Left renal pelvis (tissue), 4 donors: ENCODE measurements at regions not wholly inside any gene's neighbourhood (a gene's known extent, or its start where the extent isn't known, plus 50 kb on each side); places are given as distances from the start of the nearest gene placed in this dataset.

ENCODE experiments used
- DNase-seq, 4 donors: peaks; one replicate each; pipeline ENCODE4 v3.0.0-alpha.2; 2013; ENCODE audit warnings: low read depth in 4 of 4, low spot score in 3 of 4

- DNase-seq, result no peak
Measured at GRCh38 chr14:71524320-71524982, 407.8 kb upstream of the RGS6 start.

- DNase-seq, result no peak
Measured at GRCh38 chr14:71525663-71526221, 406.5 kb upstream of the RGS6 start.

GRCh38 chr14:71526388-71526787 lies 405.8 kb upstream of the RGS6 start:
- no peak for DNase-seq

- no peak for DNase-seq
Measured at GRCh38 chr14:71527838-71528237, 404.4 kb upstream of the RGS6 start.

- DNase-seq, result no peak
Measured at GRCh38 chr14:71529848-71530247, 402.4 kb upstream of the RGS6 start.

- no peak for DNase-seq
Measured at GRCh38 chr14:71532344-71532743, 399.9 kb upstream of the RGS6 start.

- no peak for DNase-seq
Measured at GRCh38 chr14:71532790-71533189, 399.4 kb upstream of the RGS6 start.

GRCh38 chr14:71533390-71533789 lies 398.8 kb upstream of the RGS6 start:
- DNase-seq, result no peak

- DNase-seq, result no peak
Measured at GRCh38 chr14:71533800-71534199, 398.4 kb upstream of the RGS6 start.

- no peak for DNase-seq
Measured at GRCh38 chr14:71534506-71534905, 397.7 kb upstream of the RGS6 start.

GRCh38 chr14:71536015-71536740 lies 396.1 kb upstream of the RGS6 start:
- no peak for DNase-seq

- DNase-seq, result no peak
Measured at GRCh38 chr14:71536927-71537772, 395.1 kb upstream of the RGS6 start.

GRCh38 chr14:71538288-71538687 lies 393.9 kb upstream of the RGS6 start:
- no peak for DNase-seq

GRCh38 chr14:71538938-71539649 lies 393.1 kb upstream of the RGS6 start:
- DNase-seq, result no peak

GRCh38 chr14:71539650-71540285 lies 392.5 kb upstream of the RGS6 start:
- DNase-seq, result no peak

GRCh38 chr14:71541271-71541670 lies 391.0 kb upstream of the RGS6 start:
- DNase-seq, result no peak

- no peak for DNase-seq
Measured at GRCh38 chr14:71541973-71542690, 390.1 kb upstream of the RGS6 start.

- DNase-seq, result no peak
Measured at GRCh38 chr14:71549421-71550050, 382.7 kb upstream of the RGS6 start.

- no peak for DNase-seq
Measured at GRCh38 chr14:71550367-71550766, 381.9 kb upstream of the RGS6 start.
